ENCODE measurements at regions not wholly inside any gene's neighbourhood (a gene's known extent, or its start where the extent isn't known, plus 50 kb on each side); places are given as distances from the start of the nearest gene placed in this dataset.

GRCh38 chr7:33804140-33804660 is 101.1 kb upstream of the BMPER start:
- CTCF ChIA-PET (ENCODE audit: low intra/inter-chr PET ratio, low total read pairs), result no interaction called here
- Histone ChIP-seq H3K27ac (ENCODE audit: extremely low read length, insufficient read depth, low read length) (no peak overlapping the region), H3K4me3 (replicated peaks in 1 of 3; ENCODE audit: insufficient read depth in 1 of 3, low read depth in 2 of 3, low read length in 3 of 3) (no peak overlapping the region), H2AFZ (ENCODE audit: low read length) (no peak overlapping the region), H3K9me3 (ENCODE audit: low read length) (no peaks in the 10 kb centered on the region), H4K20me1 (ENCODE audit: insufficient read depth, low read length) (no peaks in the 10 kb centered on the region), H3K9ac (ENCODE audit: insufficient read depth, low read depth, low read length) (no peak overlapping the region), H3K36me3 (replicated peaks in 1 of 2; ENCODE audit: control insufficient read depth in 1 of 2, insufficient read depth in 2 of 2, low read length in 2 of 2) (no peaks in the 10 kb centered on the region), H3K4me2 (ENCODE audit: low read depth, low read length) (no peak overlapping the region), H3K4me1 (ENCODE audit: insufficient read depth, low read length) (peaks cover 25% of the 10 kb centered on the region), H3K27me3 (ENCODE audit: control insufficient read depth in 1 of 2, insufficient read depth in 2 of 2, low read length in 2 of 2) (no peaks in the 10 kb centered on the region), H3K79me2 (ENCODE audit: insufficient read depth, low read length) (no peaks in the 10 kb centered on the region)
- no peak for FAIRE-seq
- WGBS (ENCODE audit: low lambda C conversion rate), result 61% methylated on average over 7 of the region's 7 CpGs
- ATAC-seq, result no peak
- DNase-seq (ENCODE audit: low spot score), result no peak
- in situ Hi-C loops (cut with HindIII; ENCODE audit: extremely low pct_ligation_motif_present, low pct_unique_long_range_greater_than_20kb), result no loop called here
- intact Hi-C loops (cut with micrococcal nuclease; ENCODE audit: unreplicated experiment), result no loop called here
- TF ChIP-seq KDM5A (IDR thresholded peaks at IDR 0.05; ENCODE audit: borderline replicate concordance, low read length), result no peak
- no peak for TF ChIP-seq SP2 (CRISPR knock-in tag; IDR thresholded peaks at IDR 0.05)
- TF ChIP-seq ZSCAN30 (CRISPR knock-in tag; IDR thresholded peaks at IDR 0.05), result no peak
- no peak for TF ChIP-seq ZFP36L2 (CRISPR knock-in tag; IDR thresholded peaks at IDR 0.05)
- no peak for TF ChIP-seq FOSL1 (CRISPR knock-in tag; IDR thresholded peaks at IDR 0.05; ENCODE audit: borderline replicate concordance)
- TF ChIP-seq ARID5B (CRISPR knock-in tag; IDR thresholded peaks at IDR 0.05), result no peak
- no peak for TF ChIP-seq TEAD2 (CRISPR knock-in tag; IDR thresholded peaks at IDR 0.05)
- no peak for TF ChIP-seq CHD4 (IDR thresholded peaks at IDR 0.05; ENCODE audit: borderline replicate concordance, low read length)
- no peak for TF ChIP-seq FUBP1 (CRISPR knock-in tag; IDR thresholded peaks at IDR 0.05; ENCODE audit: borderline replicate concordance)
- no peak for TF ChIP-seq GATAD2A (CRISPR knock-in tag; IDR thresholded peaks at IDR 0.05)
- TF ChIP-seq ZNF234 (CRISPR knock-in tag; conservative IDR thresholded peaks at IDR 0.05), result no peak
- POLR2A ChIA-PET, result no interaction called here
- BruUV-seq (replicated peaks), result no TSS peak

Measured in HepG2 (cell line).